ENCODE measurements at regions not wholly inside any gene's neighbourhood (a gene's known extent, or its start where the extent isn't known, plus 50 kb on each side); places are given as distances from the start of the nearest gene placed in this dataset.

DNA sequence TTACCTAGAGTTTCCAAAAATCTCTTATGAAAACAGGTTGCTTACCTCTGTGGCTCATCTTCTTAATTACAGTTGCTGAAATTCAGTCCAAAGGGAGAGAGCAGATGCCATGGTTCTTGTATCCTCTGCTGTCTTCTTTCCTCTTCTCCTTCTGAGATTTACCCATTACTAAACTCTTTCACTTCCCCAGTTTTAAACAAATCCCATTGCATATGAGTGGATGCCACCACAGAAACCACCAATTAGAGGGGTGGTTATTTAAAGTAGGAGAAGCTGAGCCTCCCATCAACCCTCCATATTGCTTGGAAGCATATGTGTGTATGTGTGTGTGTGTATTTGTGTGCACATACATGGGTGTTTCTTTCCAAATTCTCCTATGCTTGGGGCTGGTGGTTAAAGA, 128.5 kb upstream of the KCNK1 start:
- DNase-seq (ENCODE audit: low read depth): no peak
- no peak overlapping the region for H3K4me3 ChIP-seq (ENCODE audit: low read length)
- TF ChIP-seq, protein P1, sequence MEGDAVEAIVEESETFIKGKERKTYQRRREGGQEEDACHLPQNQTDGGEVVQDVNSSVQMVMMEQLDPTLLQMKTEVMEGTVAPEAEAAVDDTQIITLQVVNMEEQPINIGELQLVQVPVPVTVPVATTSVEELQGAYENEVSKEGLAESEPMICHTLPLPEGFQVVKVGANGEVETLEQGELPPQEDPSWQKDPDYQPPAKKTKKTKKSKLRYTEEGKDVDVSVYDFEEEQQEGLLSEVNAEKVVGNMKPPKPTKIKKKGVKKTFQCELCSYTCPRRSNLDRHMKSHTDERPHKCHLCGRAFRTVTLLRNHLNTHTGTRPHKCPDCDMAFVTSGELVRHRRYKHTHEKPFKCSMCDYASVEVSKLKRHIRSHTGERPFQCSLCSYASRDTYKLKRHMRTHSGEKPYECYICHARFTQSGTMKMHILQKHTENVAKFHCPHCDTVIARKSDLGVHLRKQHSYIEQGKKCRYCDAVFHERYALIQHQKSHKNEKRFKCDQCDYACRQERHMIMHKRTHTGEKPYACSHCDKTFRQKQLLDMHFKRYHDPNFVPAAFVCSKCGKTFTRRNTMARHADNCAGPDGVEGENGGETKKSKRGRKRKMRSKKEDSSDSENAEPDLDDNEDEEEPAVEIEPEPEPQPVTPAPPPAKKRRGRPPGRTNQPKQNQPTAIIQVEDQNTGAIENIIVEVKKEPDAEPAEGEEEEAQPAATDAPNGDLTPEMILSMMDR (IDR thresholded peaks at IDR 0.05; ENCODE audit: insufficient read depth, low read depth, low read length, missing control alignments): no peak

DNA sequence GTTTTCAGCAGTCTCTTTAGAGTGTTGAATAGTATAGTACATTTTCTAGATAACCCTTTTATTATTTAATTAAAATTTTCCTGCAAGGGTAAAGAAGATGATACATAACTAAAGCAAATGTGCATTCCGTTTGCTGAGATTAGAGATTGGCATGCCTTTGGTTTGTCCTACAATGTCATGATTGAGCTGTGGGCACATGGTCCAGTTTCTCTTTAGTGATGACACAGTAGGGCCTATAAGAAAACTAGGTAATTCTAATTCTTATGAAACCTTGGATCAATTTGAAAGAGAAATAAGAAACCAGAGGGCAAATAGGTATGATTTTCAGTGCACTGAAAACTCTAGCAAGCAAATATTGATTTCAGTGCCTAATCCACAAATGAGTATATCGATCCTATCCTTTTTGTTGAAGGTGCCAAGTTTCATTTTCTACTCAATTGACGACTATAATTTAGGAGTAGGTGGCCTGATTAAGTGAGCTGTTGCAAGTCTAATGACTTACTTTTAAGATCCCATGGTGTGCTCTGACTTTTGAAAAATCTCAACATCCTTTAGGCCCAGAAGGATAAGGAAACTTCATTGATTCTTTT, 128.0 kb upstream of the KCNK1 start:
- no peak for DNase-seq (ENCODE audit: low read depth)
- no peak overlapping the region for H3K4me3 ChIP-seq (ENCODE audit: low read length)

DNA sequence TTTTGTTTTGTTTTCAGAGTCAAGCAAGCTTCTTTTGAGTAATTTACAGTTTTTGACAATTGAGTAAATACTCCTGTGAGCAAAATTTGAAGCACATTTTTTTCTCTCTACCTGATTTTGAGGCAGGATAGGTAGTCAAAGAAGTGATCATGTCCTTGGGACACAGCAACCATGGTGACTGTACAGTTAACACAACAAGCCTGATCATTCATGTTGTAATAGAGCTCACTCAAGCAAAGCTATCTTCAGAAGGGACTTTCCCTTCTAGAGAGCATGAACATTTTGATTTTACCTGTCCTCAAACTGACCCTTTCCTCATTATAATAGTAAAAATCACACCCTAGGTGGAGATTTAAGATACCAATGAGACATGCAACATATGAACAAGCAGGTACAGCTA, 126.5 kb upstream of the KCNK1 start:
- DNase-seq (ENCODE audit: low read depth): peak; percentile 14
- H3K4me3 ChIP-seq (ENCODE audit: low read length): no peak overlapping the region
- TF ChIP-seq, protein P1 (IDR thresholded peaks at IDR 0.05; ENCODE audit: insufficient read depth, low read depth, low read length, missing control alignments): no peak

More for the DNA sequence above, 128.0 kb upstream of the KCNK1 start:
- TF ChIP-seq, protein P1 (IDR thresholded peaks at IDR 0.05; ENCODE audit: insufficient read depth, low read depth, low read length, missing control alignments): no peak

DNA sequence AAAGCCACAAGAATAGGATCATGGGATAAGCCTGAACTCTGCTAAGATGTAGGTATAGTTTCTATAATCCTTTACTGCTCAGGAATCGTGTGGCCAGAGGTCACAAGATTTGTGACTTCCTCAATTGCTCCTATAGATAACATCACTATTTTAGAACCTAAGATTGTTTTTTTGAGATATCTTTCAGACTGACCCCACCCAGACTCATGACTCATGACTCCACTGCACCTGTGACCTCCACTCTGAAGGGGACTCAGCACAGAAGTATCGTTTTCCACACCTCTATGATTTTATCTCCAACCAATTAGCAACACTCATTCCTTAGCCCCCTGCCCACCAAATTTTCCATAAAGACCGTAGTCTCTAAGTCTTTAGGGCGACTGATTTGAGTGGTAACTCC, 124.5 kb upstream of the KCNK1 start:
- TF ChIP-seq, protein P1 (IDR thresholded peaks at IDR 0.05; ENCODE audit: insufficient read depth, low read depth, low read length, missing control alignments): no peak
- no peak for DNase-seq (ENCODE audit: low read depth)
- no peak overlapping the region for H3K4me3 ChIP-seq (ENCODE audit: low read length)

DNA sequence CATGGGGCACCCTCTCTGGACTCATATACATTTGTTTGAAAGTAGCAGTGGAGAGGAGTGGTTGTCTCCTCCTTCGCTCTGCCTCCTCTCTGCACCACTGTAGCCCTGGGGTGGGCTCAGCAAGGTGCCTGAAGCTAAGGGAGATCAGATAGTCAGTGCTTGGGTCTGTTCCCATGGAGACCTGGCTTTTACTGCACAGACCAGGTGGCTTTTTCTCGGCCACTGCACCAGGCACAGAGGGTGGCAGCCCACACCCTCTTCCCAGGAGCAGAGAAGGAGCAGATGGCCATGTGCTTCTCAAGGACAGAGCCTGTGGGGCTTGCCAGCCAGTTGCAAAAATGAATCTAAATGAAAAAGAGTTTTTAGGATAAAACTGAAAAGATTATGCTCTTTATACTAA, 123.4 kb upstream of the KCNK1 start:
- DNase-seq (ENCODE audit: low read depth): no peak
- no peak overlapping the region for H3K4me3 ChIP-seq (ENCODE audit: low read length)
- TF ChIP-seq, protein P1 (IDR thresholded peaks at IDR 0.05; ENCODE audit: insufficient read depth, low read depth, low read length, missing control alignments): no peak

DNA sequence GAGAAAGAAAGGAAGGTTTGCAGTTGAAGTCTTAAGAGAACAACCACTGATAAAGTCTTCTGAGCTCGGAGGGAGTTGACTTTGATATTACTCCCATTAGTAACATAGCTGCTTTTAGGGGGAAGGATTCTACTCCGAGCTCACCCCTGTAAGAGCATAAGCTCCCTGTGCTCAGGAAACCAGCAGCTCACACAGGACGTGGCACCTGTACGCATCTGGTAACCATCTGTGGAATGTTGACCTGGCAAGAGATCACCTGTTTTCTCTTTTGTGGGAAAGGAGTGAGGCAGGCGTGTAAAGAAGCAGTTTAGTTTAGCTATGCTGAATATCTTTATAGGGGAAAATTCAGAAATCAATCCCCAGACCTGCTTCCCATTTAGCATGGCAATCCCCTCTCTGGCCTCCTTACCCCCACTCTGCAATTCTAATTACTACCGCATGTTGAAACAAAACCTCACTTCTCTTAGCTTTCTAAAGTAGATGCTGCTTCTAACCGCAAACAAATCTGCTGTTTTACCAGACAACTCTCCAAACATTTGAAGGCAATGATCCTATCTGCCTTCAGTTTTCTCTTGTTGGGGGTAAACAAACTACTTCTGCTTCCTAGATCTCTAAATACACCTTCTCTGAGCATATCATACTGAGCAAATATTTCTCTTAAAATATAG, 121.8 kb upstream of the KCNK1 start:
- H3K4me3 ChIP-seq (ENCODE audit: low read length): no peak overlapping the region
- no peak for DNase-seq (ENCODE audit: low read depth)
- TF ChIP-seq, protein P1 (IDR thresholded peaks at IDR 0.05; ENCODE audit: insufficient read depth, low read depth, low read length, missing control alignments): no peak

DNA sequence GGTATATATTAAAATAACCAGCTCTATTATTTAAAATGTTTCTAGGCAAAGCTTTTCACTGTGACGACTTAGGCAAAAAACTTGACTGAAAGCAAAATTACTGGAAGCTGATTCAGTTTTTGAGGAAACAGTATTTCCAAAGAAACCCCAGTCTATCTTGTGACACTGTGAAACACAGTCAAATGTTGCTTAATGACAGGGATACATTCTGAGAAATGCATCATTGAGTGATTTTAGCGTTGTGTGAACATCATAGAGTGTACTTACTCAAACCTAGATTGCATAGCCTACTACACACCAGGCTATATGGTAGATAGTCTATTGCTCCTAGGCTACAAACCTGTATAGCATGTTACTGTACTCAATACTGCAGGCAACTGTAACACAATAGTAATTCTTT, 116.9 kb upstream of the KCNK1 start:
- H3K4me3 ChIP-seq (ENCODE audit: low read length): no peak overlapping the region
- no peak for DNase-seq (ENCODE audit: low read depth)
- TF ChIP-seq, protein P1 (IDR thresholded peaks at IDR 0.05; ENCODE audit: insufficient read depth, low read depth, low read length, missing control alignments): no peak
